ENCODE measurements at regions not wholly inside any gene's neighbourhood (a gene's known extent, or its start where the extent isn't known, plus 50 kb on each side); places are given as distances from the start of the nearest gene placed in this dataset.

- Mint-ChIP-seq H3K27me3 (ENCODE audit: low read depth, poor library complexity) (no peaks in the 10 kb centered on the region), H3K27ac (no peak overlapping the region), H3K9me3 (no peaks in the 10 kb centered on the region), H3K4me3 (no peak overlapping the region), H3K36me3 (ENCODE audit: low read depth) (no peaks in the 10 kb centered on the region), H3K4me1 (peaks cover 16% of the 10 kb centered on the region)
- no peak for TF ChIP-seq CTCF (IDR thresholded peaks at IDR 0.05)
- DNase-seq: no peak
Measured at GRCh38 chr4:111022758-111023157, 399.9 kb upstream of the PITX2 start.

GRCh38 chr4:111027526-111027925 lies 404.6 kb upstream of the PITX2 start:
- no peak for TF ChIP-seq CTCF (IDR thresholded peaks at IDR 0.05)
- H3K36me3 Mint-ChIP-seq (ENCODE audit: low read depth): no peaks in the 10 kb centered on the region
- no peaks in the 10 kb centered on the region for H3K9me3 Mint-ChIP-seq
- no peak overlapping the region for H3K4me3 Mint-ChIP-seq
- H3K4me1 Mint-ChIP-seq: no peaks in the 10 kb centered on the region
- no peaks in the 10 kb centered on the region for H3K27me3 Mint-ChIP-seq (ENCODE audit: low read depth, poor library complexity)
- no peak overlapping the region for H3K27ac Mint-ChIP-seq
- no peak for DNase-seq

- TF ChIP-seq CTCF (IDR thresholded peaks at IDR 0.05): no peak
- Mint-ChIP-seq H3K4me1 (no peaks in the 10 kb centered on the region), H3K27ac (no peak overlapping the region), H3K4me3 (no peak overlapping the region), H3K27me3 (ENCODE audit: low read depth, poor library complexity) (no peaks in the 10 kb centered on the region), H3K36me3 (ENCODE audit: low read depth) (no peaks in the 10 kb centered on the region), H3K9me3 (no peaks in the 10 kb centered on the region)
- no peak for DNase-seq
Measured at GRCh38 chr4:111028795-111029194, 405.9 kb upstream of the PITX2 start.

DNA sequence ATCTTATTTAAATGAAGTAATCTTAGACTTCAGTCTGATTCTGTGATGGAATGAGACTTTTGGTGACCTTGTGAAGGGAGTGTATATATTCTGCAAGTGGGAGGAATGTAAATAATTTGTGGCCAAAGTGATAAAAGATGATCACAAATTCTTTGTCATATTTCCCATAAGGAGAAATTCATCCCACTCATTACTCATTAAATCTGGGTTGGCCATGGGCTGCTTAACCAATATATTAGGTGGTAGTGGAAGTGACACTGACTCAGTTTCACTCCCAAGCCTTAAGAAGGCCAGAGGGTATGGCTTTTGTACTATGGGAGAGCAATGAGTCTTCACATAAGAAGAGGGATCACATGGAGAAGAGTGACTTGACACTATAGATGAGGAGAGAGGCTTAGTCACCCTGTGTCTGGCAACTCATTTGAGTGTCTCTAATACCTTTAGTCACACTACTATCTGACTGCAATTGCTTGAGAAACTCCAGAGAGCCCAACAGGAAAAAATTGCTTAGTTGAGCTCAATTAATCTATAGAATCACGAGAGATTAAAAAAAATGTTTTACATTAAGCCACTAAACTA lies 408.2 kb upstream of the PITX2 start:
- TF ChIP-seq CTCF (IDR thresholded peaks at IDR 0.05): no peak
- no peaks in the 10 kb centered on the region for H3K36me3 Mint-ChIP-seq (ENCODE audit: low read depth)
- H3K4me1 Mint-ChIP-seq: no peaks in the 10 kb centered on the region
- no peak overlapping the region for H3K4me3 Mint-ChIP-seq
- no peaks in the 10 kb centered on the region for H3K9me3 Mint-ChIP-seq
- no peak overlapping the region for H3K27ac Mint-ChIP-seq
- no peaks in the 10 kb centered on the region for H3K27me3 Mint-ChIP-seq (ENCODE audit: low read depth, poor library complexity)
- no peak for DNase-seq

- Mint-ChIP-seq H3K9me3 (no peaks in the 10 kb centered on the region), H3K27ac (no peak overlapping the region)
Measured at GRCh38 chr4:111031596-111031995, 408.7 kb upstream of the PITX2 start.

More at GRCh38 chr4:111031596-111031995, 408.7 kb upstream of the PITX2 start:
- H3K4me1 Mint-ChIP-seq: no peaks in the 10 kb centered on the region
- no peak overlapping the region for H3K4me3 Mint-ChIP-seq
- H3K27me3 Mint-ChIP-seq (ENCODE audit: low read depth, poor library complexity): no peaks in the 10 kb centered on the region
- no peak for TF ChIP-seq CTCF (IDR thresholded peaks at IDR 0.05)
- H3K36me3 Mint-ChIP-seq (ENCODE audit: low read depth): no peaks in the 10 kb centered on the region
- no peak for DNase-seq

Data from nephron progenitor cell (in vitro differentiated cells).